Hematopoietic multipotent progenitor cell (in vitro differentiated cells): ENCODE measurements at regions not wholly inside any gene's neighbourhood (a gene's known extent, or its start where the extent isn't known, plus 50 kb on each side); places are given as distances from the start of the nearest gene placed in this dataset.
A peak's percentile ranks its signal among the peaks of the same experiment; 100 is the strongest.

Experiments used
- DNase-seq, 3 donors: peaks; one replicate each; pipeline ENCODE4 v3.0.0-alpha.2; 2011 to 2015; ENCODE audit warnings: low read depth in 2 of 3, low spot score in 2 of 3

GRCh38 chr4:180377741-180378140 lies 1865.5 kb upstream of the TENM3 start:
- DNase-seq = no peak

GRCh38 chr4:180380733-180381132 lies 1862.5 kb upstream of the TENM3 start:
- no peak for DNase-seq

- DNase-seq = no peak
Measured at GRCh38 chr4:180391613-180392012, 1851.6 kb upstream of the TENM3 start.

GRCh38 chr4:180394312-180394711 lies 1848.9 kb upstream of the TENM3 start:
- peak in 1 of 3 donors; percentile 21 for DNase-seq

GRCh38 chr4:180394730-180395129 lies 1848.5 kb upstream of the TENM3 start:
- no peak for DNase-seq

- no peak for DNase-seq
Measured at GRCh38 chr4:180398564-180398963, 1844.6 kb upstream of the TENM3 start.

GRCh38 chr4:180407275-180407885 lies 1835.8 kb upstream of the TENM3 start:
- DNase-seq = peak in 1 of 3 donors; percentile 12

GRCh38 chr4:180418819-180419531 lies 1824.2 kb upstream of the TENM3 start:
- DNase-seq = no peak

GRCh38 chr4:180422989-180423711 lies 1820.1 kb upstream of the TENM3 start:
- no peak for DNase-seq

- DNase-seq = no peak
Measured at GRCh38 chr4:180423712-180424057, 1819.5 kb upstream of the TENM3 start.

GRCh38 chr4:180426938-180427337 lies 1816.3 kb upstream of the TENM3 start:
- no peak for DNase-seq

- DNase-seq = no peak
Measured at GRCh38 chr4:180430283-180430682, 1812.9 kb upstream of the TENM3 start.

- DNase-seq = peak in 1 of 3 donors; percentile 45
Measured at GRCh38 chr4:180434131-180434895, 1808.9 kb upstream of the TENM3 start.

- DNase-seq = no peak
Measured at GRCh38 chr4:180436361-180436760, 1806.8 kb upstream of the TENM3 start.

GRCh38 chr4:180437601-180438000 lies 1805.6 kb upstream of the TENM3 start:
- peak in 2 of 3 donors; percentile 61 to 77 for DNase-seq

GRCh38 chr4:180448306-180448705 lies 1794.9 kb upstream of the TENM3 start:
- DNase-seq = no peak

- peak in 2 of 3 donors; percentile 43 to 56 for DNase-seq
Measured at GRCh38 chr4:180449395-180449956, 1793.7 kb upstream of the TENM3 start.

GRCh38 chr4:180455226-180455625 lies 1788.0 kb upstream of the TENM3 start:
- DNase-seq = no peak

- no peak for DNase-seq
Measured at GRCh38 chr4:180456928-180457327, 1786.3 kb upstream of the TENM3 start.

GRCh38 chr4:180462116-180462515 lies 1781.1 kb upstream of the TENM3 start:
- no peak for DNase-seq

- no peak for DNase-seq
Measured at GRCh38 chr4:180465364-180465763, 1777.8 kb upstream of the TENM3 start.
